ENCODE measurements at regions not wholly inside any gene's neighbourhood (a gene's known extent, or its start where the extent isn't known, plus 50 kb on each side); places are given as distances from the start of the nearest gene placed in this dataset.

- peaks cover under 1% of the 10 kb centered on the region for H3K4me1 ChIP-seq (ENCODE audit: control insufficient read depth, insufficient read depth, low read depth, low read length)
- H3K14ac ChIP-seq (ENCODE audit: low read length in 2 of 2), result no peak overlapping the region
- H3K79me1 ChIP-seq (replicated peaks; ENCODE audit: low read length, poor library complexity, severe bottlenecking), result no peaks in the 10 kb centered on the region
- H3K9ac ChIP-seq (ENCODE audit: low read length), result peak overlapping the region; percentile 79
- peak overlapping the region in 1 of 2 experiments; percentile 75 for H3K4ac ChIP-seq (ENCODE audit: low read depth in 1 of 2, low read length in 2 of 2)
- no peak overlapping the region for H4K8ac ChIP-seq (ENCODE audit: low read length)
- no peak overlapping the region for H4K91ac ChIP-seq (ENCODE audit: low read length)
- H3K4me2 ChIP-seq (ENCODE audit: low read length, poor library complexity, severe bottlenecking), result no peak overlapping the region
- no peaks in the 10 kb centered on the region for H3K9me3 ChIP-seq (ENCODE audit: control insufficient read depth, low read length)
- H3K23ac ChIP-seq (ENCODE audit: low read length in 2 of 2), result no peak overlapping the region
- H3K27ac ChIP-seq (ENCODE audit: low read length, poor library complexity, severe bottlenecking), result no peak overlapping the region
- H3K18ac ChIP-seq (ENCODE audit: low read depth in 1 of 2, low read length in 2 of 2), result no peak overlapping the region
- peak overlapping the region; percentile 9 for H2AK5ac ChIP-seq (ENCODE audit: low read length, severe bottlenecking)
- H2AFZ ChIP-seq (ENCODE audit: low read depth, low read length), result no peak overlapping the region
- H2BK5ac ChIP-seq (ENCODE audit: low read depth, low read length, poor library complexity, severe bottlenecking), result no peak overlapping the region
- no peaks in the 10 kb centered on the region for H3K27me3 ChIP-seq (ENCODE audit: control insufficient read depth in 1 of 2, insufficient read depth in 1 of 2, low read length in 2 of 2)
- no peak overlapping the region for H2BK15ac ChIP-seq (ENCODE audit: low read depth, poor library complexity, severe bottlenecking)
- H3K36me3 ChIP-seq (ENCODE audit: control insufficient read depth in 1 of 2, insufficient read depth in 2 of 2, low read depth in 1 of 2, low read length in 2 of 2), result no peaks in the 10 kb centered on the region
- H2BK12ac ChIP-seq (ENCODE audit: low read length in 2 of 2), result no peak overlapping the region
- peak; percentile 33 for DNase-seq
- H3K4me3 ChIP-seq (ENCODE audit: insufficient read depth in 1 of 2, low read depth in 1 of 2, low read length in 2 of 2), result no peak overlapping the region
- H2BK120ac ChIP-seq (ENCODE audit: low read depth, low read length), result no peak overlapping the region
Measured at GRCh38 chr13:33723365-33723764, 94.6 kb upstream of the RFC3 start.

- H3K4me1 ChIP-seq (ENCODE audit: control insufficient read depth, insufficient read depth, low read depth, low read length), result peaks cover 2% of the 10 kb centered on the region
- H3K36me3 ChIP-seq (ENCODE audit: control insufficient read depth in 1 of 2, insufficient read depth in 2 of 2, low read depth in 1 of 2, low read length in 2 of 2), result no peaks in the 10 kb centered on the region
- H2BK12ac ChIP-seq (ENCODE audit: low read length in 2 of 2), result no peak overlapping the region
- no peak overlapping the region for H2AK5ac ChIP-seq (ENCODE audit: low read length, severe bottlenecking)
- DNase-seq, result peak; percentile 88
- H3K27me3 ChIP-seq (ENCODE audit: control insufficient read depth in 1 of 2, insufficient read depth in 1 of 2, low read length in 2 of 2), result no peaks in the 10 kb centered on the region
- no peak overlapping the region for H3K4me2 ChIP-seq (ENCODE audit: low read length, poor library complexity, severe bottlenecking)
- H3K9me3 ChIP-seq (ENCODE audit: control insufficient read depth, low read length), result no peaks in the 10 kb centered on the region
- no peak overlapping the region for H3K4ac ChIP-seq (ENCODE audit: low read depth in 1 of 2, low read length in 2 of 2)
- no peak overlapping the region for H3K14ac ChIP-seq (ENCODE audit: low read length in 2 of 2)
- no peaks in the 10 kb centered on the region for H3K79me1 ChIP-seq (replicated peaks; ENCODE audit: low read length, poor library complexity, severe bottlenecking)
- WGBS, result 0% methylated on average over 2 of the region's 4 CpGs
- no peak overlapping the region for H2BK5ac ChIP-seq (ENCODE audit: low read depth, low read length, poor library complexity, severe bottlenecking)
- H3K27ac ChIP-seq (ENCODE audit: low read length, poor library complexity, severe bottlenecking), result no peak overlapping the region
- no peak overlapping the region for H2BK15ac ChIP-seq (ENCODE audit: low read depth, poor library complexity, severe bottlenecking)
- H4K8ac ChIP-seq (ENCODE audit: low read length), result no peak overlapping the region
- H3K9ac ChIP-seq (ENCODE audit: low read length), result peak overlapping the region; percentile 79
- no peak overlapping the region for H2AFZ ChIP-seq (ENCODE audit: low read depth, low read length)
- H3K23ac ChIP-seq (ENCODE audit: low read length in 2 of 2), result no peak overlapping the region
- H3K4me3 ChIP-seq (ENCODE audit: insufficient read depth in 1 of 2, low read depth in 1 of 2, low read length in 2 of 2), result no peak overlapping the region
- no peak overlapping the region for H2BK120ac ChIP-seq (ENCODE audit: low read depth, low read length)
- no peak overlapping the region for H4K91ac ChIP-seq (ENCODE audit: low read length)
- H3K18ac ChIP-seq (ENCODE audit: low read depth in 1 of 2, low read length in 2 of 2), result no peak overlapping the region
Measured at GRCh38 chr13:33723772-33724435, 94.0 kb upstream of the RFC3 start.

GRCh38 chr13:33725340-33725739 lies 92.6 kb upstream of the RFC3 start:
- Histone ChIP-seq H3K14ac (ENCODE audit: low read length in 2 of 2) (no peak overlapping the region), H2BK5ac (ENCODE audit: low read depth, low read length, poor library complexity, severe bottlenecking) (no peak overlapping the region), H3K36me3 (ENCODE audit: control insufficient read depth in 1 of 2, insufficient read depth in 2 of 2, low read depth in 1 of 2, low read length in 2 of 2) (no peaks in the 10 kb centered on the region), H3K9me3 (ENCODE audit: control insufficient read depth, low read length) (no peaks in the 10 kb centered on the region), H4K8ac (ENCODE audit: low read length) (no peak overlapping the region), H3K27ac (ENCODE audit: low read length, poor library complexity, severe bottlenecking) (no peak overlapping the region), H3K79me1 (replicated peaks; ENCODE audit: low read length, poor library complexity, severe bottlenecking) (no peaks in the 10 kb centered on the region), H3K23ac (ENCODE audit: low read length in 2 of 2) (no peak overlapping the region), H3K9ac (ENCODE audit: low read length) (no peak overlapping the region), H3K27me3 (ENCODE audit: control insufficient read depth in 1 of 2, insufficient read depth in 1 of 2, low read length in 2 of 2) (no peaks in the 10 kb centered on the region), H3K4me3 (ENCODE audit: insufficient read depth in 1 of 2, low read depth in 1 of 2, low read length in 2 of 2) (no peak overlapping the region), H2BK12ac (ENCODE audit: low read length in 2 of 2) (peak overlapping the region in 1 of 2 experiments; percentile 31), H4K91ac (ENCODE audit: low read length) (no peak overlapping the region), H3K4ac (ENCODE audit: low read depth in 1 of 2, low read length in 2 of 2) (no peak overlapping the region), H3K18ac (ENCODE audit: low read depth in 1 of 2, low read length in 2 of 2) (no peak overlapping the region), H3K4me1 (ENCODE audit: control insufficient read depth, insufficient read depth, low read depth, low read length) (peaks cover 2% of the 10 kb centered on the region), H3K4me2 (ENCODE audit: low read length, poor library complexity, severe bottlenecking) (no peak overlapping the region), H2BK15ac (ENCODE audit: low read depth, poor library complexity, severe bottlenecking) (no peak overlapping the region), H2AK5ac (ENCODE audit: low read length, severe bottlenecking) (no peak overlapping the region), H2AFZ (ENCODE audit: low read depth, low read length) (no peak overlapping the region), H2BK120ac (ENCODE audit: low read depth, low read length) (no peak overlapping the region)
- WGBS, result 90% methylated on average over 2 of the region's 2 CpGs
- no peak for DNase-seq

- Histone ChIP-seq H3K9ac (ENCODE audit: low read length) (no peak overlapping the region), H4K91ac (ENCODE audit: low read length) (no peak overlapping the region), H3K36me3 (ENCODE audit: control insufficient read depth in 1 of 2, insufficient read depth in 2 of 2, low read depth in 1 of 2, low read length in 2 of 2) (no peaks in the 10 kb centered on the region), H2BK5ac (ENCODE audit: low read depth, low read length, poor library complexity, severe bottlenecking) (no peak overlapping the region), H3K4me2 (ENCODE audit: low read length, poor library complexity, severe bottlenecking) (no peak overlapping the region), H2AK5ac (ENCODE audit: low read length, severe bottlenecking) (no peak overlapping the region), H3K18ac (ENCODE audit: low read depth in 1 of 2, low read length in 2 of 2) (no peak overlapping the region), H2BK12ac (ENCODE audit: low read length in 2 of 2) (no peak overlapping the region), H3K9me3 (ENCODE audit: control insufficient read depth, low read length) (no peaks in the 10 kb centered on the region), H3K23ac (ENCODE audit: low read length in 2 of 2) (no peak overlapping the region), H3K4ac (ENCODE audit: low read depth in 1 of 2, low read length in 2 of 2) (no peak overlapping the region), H3K79me1 (replicated peaks; ENCODE audit: low read length, poor library complexity, severe bottlenecking) (no peaks in the 10 kb centered on the region), H4K8ac (ENCODE audit: low read length) (no peak overlapping the region), H2BK15ac (ENCODE audit: low read depth, poor library complexity, severe bottlenecking) (no peak overlapping the region), H3K27me3 (ENCODE audit: control insufficient read depth in 1 of 2, insufficient read depth in 1 of 2, low read length in 2 of 2) (no peaks in the 10 kb centered on the region), H2AFZ (ENCODE audit: low read depth, low read length) (no peak overlapping the region), H3K27ac (ENCODE audit: low read length, poor library complexity, severe bottlenecking) (no peak overlapping the region), H2BK120ac (ENCODE audit: low read depth, low read length) (no peak overlapping the region), H3K4me1 (ENCODE audit: control insufficient read depth, insufficient read depth, low read depth, low read length) (peaks cover 2% of the 10 kb centered on the region), H3K14ac (ENCODE audit: low read length in 2 of 2) (no peak overlapping the region), H3K4me3 (ENCODE audit: insufficient read depth in 1 of 2, low read depth in 1 of 2, low read length in 2 of 2) (no peak overlapping the region)
- no peak for DNase-seq
- WGBS, result 100% methylated on average over 2 of the region's 4 CpGs
Measured at GRCh38 chr13:33727297-33728083, 90.5 kb upstream of the RFC3 start.
